GM20000 (cell line): ENCODE measurements at regions not wholly inside any gene's neighbourhood (a gene's known extent, or its start where the extent isn't known, plus 50 kb on each side); places are given as distances from the start of the nearest gene placed in this dataset.

ENCODE experiments used
- DNase-seq: peaks from one replicate; pipeline ENCODE4 v3.0.0; 2012; ENCODE audit warnings: low spot score
- CTCF ChIP-seq: IDR thresholded peaks from 2 replicates; pipeline ENCODE4 v1.5.1; 2012; ENCODE audit warnings: mild to moderate bottlenecking, control low read depth; ENCODE audit errors: extremely low read depth, missing control alignments

GRCh38 chr20:24359321-24360027 lies 110.0 kb upstream of the SYNDIG1 start:
- DNase-seq: no peak
- TF ChIP-seq CTCF: no peak

GRCh38 chr20:24357931-24358330 lies 111.5 kb upstream of the SYNDIG1 start:
- TF ChIP-seq CTCF: no peak
- no peak for DNase-seq

GRCh38 chr20:24357177-24357576 lies 112.3 kb upstream of the SYNDIG1 start:
- no peak for TF ChIP-seq CTCF
- DNase-seq: no peak

GRCh38 chr20:24353135-24353690 lies 116.2 kb upstream of the SYNDIG1 start:
- no peak for DNase-seq
- TF ChIP-seq CTCF: no peak

GRCh38 chr20:24350923-24351368 lies 118.5 kb upstream of the SYNDIG1 start:
- no peak for TF ChIP-seq CTCF
- no peak for DNase-seq

- DNase-seq: no peak
- no peak for TF ChIP-seq CTCF
Measured at GRCh38 chr20:24341781-24342180, 127.6 kb upstream of the SYNDIG1 start.

GRCh38 chr20:24340933-24341332 lies 128.5 kb upstream of the SYNDIG1 start:
- no peak for TF ChIP-seq CTCF
- no peak for DNase-seq
